ENCODE measurements at regions not wholly inside any gene's neighbourhood (a gene's known extent, or its start where the extent isn't known, plus 50 kb on each side); places are given as distances from the start of the nearest gene placed in this dataset.

DNA sequence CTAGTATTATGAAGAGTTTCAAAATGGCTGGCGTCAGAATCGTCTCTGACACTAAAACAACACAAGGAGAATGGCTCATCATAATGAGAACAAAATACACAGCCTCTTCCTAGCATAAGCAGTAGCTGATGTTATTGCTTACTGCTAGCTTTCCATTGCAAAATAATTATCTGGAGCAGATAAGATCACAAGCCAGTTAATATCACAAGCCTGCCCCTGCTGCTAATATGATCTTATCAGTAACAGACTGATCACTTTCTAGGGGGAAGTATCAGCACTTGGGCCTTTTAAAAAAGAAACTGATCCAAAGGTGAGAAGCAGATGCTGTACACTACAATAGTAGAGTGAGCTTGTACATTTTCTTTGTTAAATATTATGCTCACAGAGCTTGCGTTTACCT lies 554.8 kb upstream of the PABPC4L start:
- Histone ChIP-seq H3K4me3 (ENCODE audit: low read length in 2 of 2) (no peak overlapping the region), H3K4me1 (ENCODE audit: insufficient read depth, low read length) (no peaks in the 10 kb centered on the region), H3K27me3 (ENCODE audit: insufficient read depth, low read length) (no peaks in the 10 kb centered on the region), H3K9me3 (ENCODE audit: control insufficient read depth in 1 of 2, low read length in 2 of 2) (no peaks in the 10 kb centered on the region), H3K27ac (ENCODE audit: low read depth, low read length) (no peak overlapping the region), H3K36me3 (ENCODE audit: insufficient read depth, low read length) (no peaks in the 10 kb centered on the region)
- H3K27ac Mint-ChIP-seq: no peak overlapping the region
- no peaks in the 10 kb centered on the region for H3K27me3 Mint-ChIP-seq
- ChIA-PET POLR2A (ENCODE audit: partially characterized antibody) (no interaction called here), CTCF (ENCODE audit: partially characterized antibody) (no interaction called here)
- H3K36me3 Mint-ChIP-seq: no peaks in the 10 kb centered on the region
- no peak for DNase-seq
- H3K4me3 Mint-ChIP-seq: no peak overlapping the region
- intact Hi-C loops (cut with micrococcal nuclease): no loop called here
- H3K4me1 Mint-ChIP-seq: no peaks in the 10 kb centered on the region
- peaks cover 0 to 12% (median 2%) of the 10 kb centered on the region in 8 donors for H3K9me3 Mint-ChIP-seq

DNA sequence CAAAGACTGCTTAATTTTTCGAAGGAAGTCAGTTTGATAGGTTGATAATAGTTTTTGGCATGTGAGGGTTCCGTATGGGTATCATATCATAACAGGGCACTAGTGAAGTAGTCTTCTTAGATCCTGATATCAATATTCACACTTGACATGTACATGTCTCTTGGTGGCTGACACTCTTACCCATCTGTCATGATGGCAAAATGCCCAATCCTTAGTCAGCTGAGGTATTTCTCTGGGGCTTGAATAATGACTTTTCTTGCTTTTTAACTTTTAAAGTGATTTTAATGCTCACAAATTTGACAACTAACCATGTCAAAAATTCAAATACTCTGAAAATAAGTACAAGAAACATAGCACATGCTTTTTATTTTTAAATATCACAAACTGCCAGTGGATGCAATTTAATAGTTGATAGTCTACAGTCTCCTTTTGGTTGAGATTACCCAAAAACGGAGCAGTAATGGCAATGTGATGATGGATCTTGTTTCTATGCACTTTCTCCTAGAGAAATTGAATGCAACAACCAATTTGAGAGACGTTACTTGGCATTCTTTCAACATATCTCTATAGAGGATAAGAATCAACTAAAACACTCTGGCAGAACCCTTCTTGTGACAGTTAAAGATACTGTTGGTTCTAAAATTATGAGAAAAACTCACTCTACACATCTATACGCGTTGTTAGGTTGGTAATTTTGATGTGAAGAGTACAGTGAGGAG lies 552.9 kb upstream of the PABPC4L start:
- no peaks in the 10 kb centered on the region for H3K4me1 Mint-ChIP-seq
- ChIA-PET POLR2A (ENCODE audit: partially characterized antibody) (no interaction called here), CTCF (ENCODE audit: partially characterized antibody) (no interaction called here)
- intact Hi-C loops (cut with micrococcal nuclease): no loop called here
- peaks cover 0 to 10% (median under 1%) of the 10 kb centered on the region in 8 donors for H3K9me3 Mint-ChIP-seq
- no peak overlapping the region for H3K4me3 Mint-ChIP-seq
- no peaks in the 10 kb centered on the region for H3K27me3 Mint-ChIP-seq
- H3K27ac Mint-ChIP-seq: no peak overlapping the region
- H3K9me3 ChIP-seq (ENCODE audit: control insufficient read depth in 1 of 2, low read length in 2 of 2): no peaks in the 10 kb centered on the region
- no peaks in the 10 kb centered on the region for H3K36me3 ChIP-seq (ENCODE audit: insufficient read depth, low read length)
- DNase-seq: no peak
- H3K4me3 ChIP-seq (ENCODE audit: low read length in 2 of 2): no peak overlapping the region
- H3K27ac ChIP-seq (ENCODE audit: low read depth, low read length): no peak overlapping the region
- H3K4me1 ChIP-seq (ENCODE audit: insufficient read depth, low read length): no peaks in the 10 kb centered on the region
- H3K27me3 ChIP-seq (ENCODE audit: insufficient read depth, low read length): no peaks in the 10 kb centered on the region
- no peaks in the 10 kb centered on the region for H3K36me3 Mint-ChIP-seq

DNA sequence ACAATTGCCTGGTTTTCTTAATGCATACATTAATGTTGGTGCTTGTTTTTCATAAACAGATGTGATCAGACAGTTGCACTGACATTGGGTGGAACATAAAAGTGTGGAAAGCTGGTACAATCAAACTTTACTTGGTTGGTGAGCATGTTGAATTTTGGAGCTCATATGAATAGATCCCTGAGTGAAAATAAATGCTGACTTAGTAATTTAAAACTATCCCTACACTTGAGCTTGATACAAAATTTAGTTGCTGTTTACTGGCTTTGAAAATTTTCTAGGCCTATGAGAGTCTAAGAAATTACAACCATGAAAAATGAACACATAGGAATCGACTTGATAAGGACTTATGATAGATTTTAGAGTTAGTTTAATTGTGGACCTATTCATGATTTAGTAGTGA lies 551.8 kb upstream of the PABPC4L start:
- no peak overlapping the region for H3K4me3 Mint-ChIP-seq
- no peaks in the 10 kb centered on the region for H3K4me1 Mint-ChIP-seq
- no peaks in the 10 kb centered on the region for H3K27me3 Mint-ChIP-seq
- intact Hi-C loops (cut with micrococcal nuclease): no loop called here
- ChIA-PET CTCF (ENCODE audit: partially characterized antibody) (no interaction called here), POLR2A (ENCODE audit: partially characterized antibody) (no interaction called here)
- no peak overlapping the region for H3K27ac Mint-ChIP-seq
- H3K9me3 ChIP-seq (ENCODE audit: control insufficient read depth in 1 of 2, low read length in 2 of 2): no peaks in the 10 kb centered on the region
- H3K9me3 Mint-ChIP-seq: peaks cover 0 to 17% (median 5%) of the 10 kb centered on the region in 8 donors
- no peaks in the 10 kb centered on the region for H3K36me3 Mint-ChIP-seq
- no peaks in the 10 kb centered on the region for H3K27me3 ChIP-seq (ENCODE audit: insufficient read depth, low read length)
- DNase-seq: no peak
- no peaks in the 10 kb centered on the region for H3K36me3 ChIP-seq (ENCODE audit: insufficient read depth, low read length)
- H3K4me1 ChIP-seq (ENCODE audit: insufficient read depth, low read length): no peaks in the 10 kb centered on the region
- H3K4me3 ChIP-seq (ENCODE audit: low read length in 2 of 2): no peak overlapping the region
- no peak overlapping the region for H3K27ac ChIP-seq (ENCODE audit: low read depth, low read length)

DNA sequence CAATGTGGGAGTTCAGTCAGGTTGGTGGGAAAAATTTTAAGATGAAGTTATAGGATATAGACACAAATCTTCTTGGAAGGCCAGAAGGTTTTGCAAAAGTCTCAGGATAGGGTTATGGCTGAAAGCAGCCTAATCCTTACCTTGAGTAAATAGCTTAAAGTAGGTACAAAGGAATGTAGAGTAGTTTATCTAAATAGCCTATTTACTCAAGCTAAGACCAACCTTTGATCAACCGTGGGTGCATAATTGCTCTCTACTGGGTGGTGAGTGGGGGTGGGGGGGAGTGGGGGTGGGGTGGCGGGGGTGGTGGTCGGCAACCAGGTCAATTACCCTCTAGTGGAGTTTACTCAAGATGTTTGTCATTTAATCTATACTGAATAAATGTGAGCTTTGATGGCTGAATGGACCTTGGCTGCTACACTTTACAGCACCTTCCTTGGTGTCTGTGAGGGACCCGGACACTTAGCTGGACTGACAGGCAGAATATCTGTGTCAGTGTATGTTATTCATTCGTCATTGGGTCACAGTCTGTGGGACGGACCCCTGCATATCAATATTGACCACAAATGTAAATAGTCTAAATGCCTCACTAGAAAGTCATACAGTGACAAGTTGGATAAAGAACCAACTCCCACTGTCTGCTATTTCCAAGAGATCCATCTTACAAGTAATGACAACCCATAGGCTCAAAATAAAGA lies 545.7 kb upstream of the PABPC4L start:
- ChIA-PET POLR2A (ENCODE audit: partially characterized antibody) (no interaction called here), CTCF (ENCODE audit: partially characterized antibody) (no interaction called here)
- Mint-ChIP-seq H3K4me3 (no peak overlapping the region), H3K27me3 (no peaks in the 10 kb centered on the region), H3K9me3 (peaks cover 4 to 28% (median 8%) of the 10 kb centered on the region in 8 donors), H3K36me3 (peaks cover 0 to 1% of the 10 kb centered on the region in 2 donors), H3K4me1 (no peaks in the 10 kb centered on the region), H3K27ac (no peak overlapping the region)
- H3K36me3 ChIP-seq (ENCODE audit: insufficient read depth, low read length): no peaks in the 10 kb centered on the region
- no peaks in the 10 kb centered on the region for H3K9me3 ChIP-seq (ENCODE audit: control insufficient read depth in 1 of 2, low read length in 2 of 2)
- intact Hi-C loops (cut with micrococcal nuclease): no loop called here
- no peak overlapping the region for H3K4me3 ChIP-seq (ENCODE audit: low read length in 2 of 2)
- H3K4me1 ChIP-seq (ENCODE audit: insufficient read depth, low read length): no peaks in the 10 kb centered on the region
- H3K27ac ChIP-seq (ENCODE audit: low read depth, low read length): no peak overlapping the region
- no peak for DNase-seq
- no peaks in the 10 kb centered on the region for H3K27me3 ChIP-seq (ENCODE audit: insufficient read depth, low read length)

- ChIA-PET POLR2A (ENCODE audit: partially characterized antibody) (no interaction called here), CTCF (ENCODE audit: partially characterized antibody) (no interaction called here)
- Histone ChIP-seq H3K36me3 (ENCODE audit: insufficient read depth, low read length) (no peaks in the 10 kb centered on the region), H3K9me3 (ENCODE audit: control insufficient read depth in 1 of 2, low read length in 2 of 2) (peaks cover 0 to 3% of the 10 kb centered on the region in 2 donors), H3K27ac (ENCODE audit: low read depth, low read length) (no peak overlapping the region), H3K4me3 (ENCODE audit: low read length in 2 of 2) (no peak overlapping the region), H3K4me1 (ENCODE audit: insufficient read depth, low read length) (no peaks in the 10 kb centered on the region), H3K27me3 (ENCODE audit: insufficient read depth, low read length) (no peaks in the 10 kb centered on the region)
- Mint-ChIP-seq H3K27me3 (no peaks in the 10 kb centered on the region), H3K4me1 (no peaks in the 10 kb centered on the region), H3K27ac (no peak overlapping the region), H3K36me3 (peaks cover 0 to 1% of the 10 kb centered on the region in 2 donors), H3K9me3 (peaks cover 0 to 34% (median 7%) of the 10 kb centered on the region in 8 donors), H3K4me3 (no peak overlapping the region)
- intact Hi-C loops (cut with micrococcal nuclease): no loop called here
- no peak for DNase-seq
These were observed 538.7 kb upstream of the PABPC4L start for GRCh38 chr4:134740290-134740689.

DNA sequence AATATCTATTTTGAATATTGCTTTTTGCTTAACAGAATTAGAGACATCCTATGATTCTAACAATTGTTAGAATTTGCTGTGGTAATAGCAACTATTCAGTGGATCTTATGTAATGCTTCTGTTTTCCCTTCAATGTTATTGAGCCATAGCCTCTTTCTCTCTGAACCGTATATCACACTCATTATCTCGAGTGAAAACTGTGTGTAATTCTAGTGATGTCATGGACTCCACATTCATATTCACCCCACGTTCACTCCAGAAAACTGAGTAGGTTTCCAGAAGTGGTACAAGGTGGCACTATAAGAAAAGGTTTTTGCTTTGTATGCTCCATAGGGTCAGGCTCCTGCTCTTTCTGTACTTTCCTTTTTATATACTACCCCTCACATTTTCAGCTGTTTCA lies 534.3 kb upstream of the PABPC4L start:
- H3K4me1 Mint-ChIP-seq: peaks cover 0 to 2% (median 0%) of the 10 kb centered on the region in 4 donors
- peaks cover 0 to 3% of the 10 kb centered on the region in 2 donors for H3K9me3 ChIP-seq (ENCODE audit: control insufficient read depth in 1 of 2, low read length in 2 of 2)
- POLR2A ChIA-PET (ENCODE audit: partially characterized antibody): no interaction called here

DNA sequence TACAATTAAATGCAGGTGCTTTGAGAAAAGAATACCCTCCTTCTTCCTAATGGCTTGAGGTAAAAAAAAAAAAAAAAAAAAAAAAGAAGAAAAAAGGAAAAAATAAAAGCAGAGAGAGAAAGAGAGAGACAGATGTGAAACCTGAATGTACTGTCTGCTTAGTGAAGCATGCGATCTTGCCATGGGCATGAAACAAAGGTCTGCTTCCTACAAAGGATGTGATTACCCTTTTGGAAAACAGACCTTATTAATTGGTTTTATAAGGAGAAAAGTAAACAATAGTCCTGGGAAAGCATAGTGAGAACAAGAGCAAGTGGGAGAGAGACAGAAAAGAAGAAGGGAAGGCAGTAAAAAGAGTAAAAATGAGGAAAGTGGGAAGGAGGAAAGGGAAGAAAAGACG lies 526.1 kb upstream of the PABPC4L start:
- ChIA-PET CTCF (ENCODE audit: partially characterized antibody) (no interaction called here), POLR2A (ENCODE audit: partially characterized antibody) (no interaction called here)
- Mint-ChIP-seq H3K27ac (no peak overlapping the region), H3K4me1 (peaks cover 0 to 2% (median 0%) of the 10 kb centered on the region in 4 donors), H3K36me3 (no peaks in the 10 kb centered on the region), H3K9me3 (peaks cover 0 to 17% (median 8%) of the 10 kb centered on the region in 8 donors), H3K27me3 (no peaks in the 10 kb centered on the region), H3K4me3 (no peak overlapping the region)
- no peak overlapping the region for H3K4me3 ChIP-seq (ENCODE audit: low read length in 2 of 2)
- H3K36me3 ChIP-seq (ENCODE audit: insufficient read depth, low read length): no peaks in the 10 kb centered on the region
- intact Hi-C loops (cut with micrococcal nuclease): no loop called here
- H3K4me1 ChIP-seq (ENCODE audit: insufficient read depth, low read length): no peaks in the 10 kb centered on the region
- H3K27ac ChIP-seq (ENCODE audit: low read depth, low read length): no peak overlapping the region
- no peaks in the 10 kb centered on the region for H3K27me3 ChIP-seq (ENCODE audit: insufficient read depth, low read length)
- no peak for DNase-seq
- no peaks in the 10 kb centered on the region for H3K9me3 ChIP-seq (ENCODE audit: control insufficient read depth in 1 of 2, low read length in 2 of 2)

More for the DNA sequence above, 534.3 kb upstream of the PABPC4L start:
- no peaks in the 10 kb centered on the region for H3K36me3 Mint-ChIP-seq
- intact Hi-C loops (cut with micrococcal nuclease): no loop called here
- H3K36me3 ChIP-seq (ENCODE audit: insufficient read depth, low read length): no peaks in the 10 kb centered on the region
- H3K27me3 ChIP-seq (ENCODE audit: insufficient read depth, low read length): no peaks in the 10 kb centered on the region
- no peak overlapping the region for H3K27ac ChIP-seq (ENCODE audit: low read depth, low read length)
- no peak for DNase-seq
- H3K4me3 Mint-ChIP-seq: no peak overlapping the region
- H3K4me1 ChIP-seq (ENCODE audit: insufficient read depth, low read length): no peaks in the 10 kb centered on the region
- H3K27me3 Mint-ChIP-seq: no peaks in the 10 kb centered on the region
- no peak overlapping the region for H3K27ac Mint-ChIP-seq
- H3K4me3 ChIP-seq (ENCODE audit: low read length in 2 of 2): no peak overlapping the region
- peaks cover 0 to 24% (median 9%) of the 10 kb centered on the region in 8 donors for H3K9me3 Mint-ChIP-seq
- CTCF ChIA-PET (ENCODE audit: partially characterized antibody): no interaction called here
